ENCODE measurements at regions not wholly inside any gene's neighbourhood (a gene's known extent, or its start where the extent isn't known, plus 50 kb on each side); places are given as distances from the start of the nearest gene placed in this dataset.

DNA sequence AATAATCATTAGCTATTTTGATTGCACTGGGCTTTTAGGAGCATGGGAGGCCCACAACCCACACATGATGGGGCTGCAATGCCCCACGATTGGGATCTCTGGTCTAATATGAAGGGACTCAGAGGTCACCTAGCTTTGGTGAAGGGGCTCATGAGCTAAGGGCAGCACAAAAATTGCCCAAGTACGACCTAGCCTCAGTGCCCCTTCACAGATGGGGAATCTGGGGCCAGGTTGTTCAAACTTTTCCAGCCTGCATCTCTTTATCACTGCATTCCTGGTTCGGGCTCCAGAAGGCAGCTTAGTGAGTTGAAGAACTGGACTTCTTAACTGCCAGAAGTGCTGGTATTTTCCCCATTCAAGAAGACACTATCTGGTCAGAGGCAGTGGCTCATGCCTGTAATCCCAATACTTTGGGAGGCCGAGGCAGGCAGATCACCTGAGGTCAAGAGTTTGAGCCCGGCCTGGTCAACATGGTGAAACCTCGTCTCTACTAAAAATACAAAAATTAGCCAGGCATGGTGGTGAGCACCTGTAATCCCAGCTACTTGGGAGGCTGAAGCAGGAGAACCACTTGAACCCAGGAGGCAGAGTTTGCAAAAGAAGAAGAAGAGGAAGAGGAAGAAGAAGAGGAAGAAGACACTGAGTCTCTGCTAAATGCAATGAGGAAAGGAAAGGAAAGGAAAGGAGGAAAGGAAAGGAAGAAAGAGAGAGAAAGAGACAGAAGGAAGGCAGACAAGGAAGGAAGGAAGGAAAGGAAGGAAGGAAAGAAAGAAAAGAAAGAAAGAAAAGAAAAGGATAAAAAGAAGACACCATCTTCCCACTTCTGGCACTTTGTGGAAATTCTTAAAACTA lies 258.5 kb upstream of the IRF2BP2 start (continued):
- TF ChIP-seq, protein P1, sequence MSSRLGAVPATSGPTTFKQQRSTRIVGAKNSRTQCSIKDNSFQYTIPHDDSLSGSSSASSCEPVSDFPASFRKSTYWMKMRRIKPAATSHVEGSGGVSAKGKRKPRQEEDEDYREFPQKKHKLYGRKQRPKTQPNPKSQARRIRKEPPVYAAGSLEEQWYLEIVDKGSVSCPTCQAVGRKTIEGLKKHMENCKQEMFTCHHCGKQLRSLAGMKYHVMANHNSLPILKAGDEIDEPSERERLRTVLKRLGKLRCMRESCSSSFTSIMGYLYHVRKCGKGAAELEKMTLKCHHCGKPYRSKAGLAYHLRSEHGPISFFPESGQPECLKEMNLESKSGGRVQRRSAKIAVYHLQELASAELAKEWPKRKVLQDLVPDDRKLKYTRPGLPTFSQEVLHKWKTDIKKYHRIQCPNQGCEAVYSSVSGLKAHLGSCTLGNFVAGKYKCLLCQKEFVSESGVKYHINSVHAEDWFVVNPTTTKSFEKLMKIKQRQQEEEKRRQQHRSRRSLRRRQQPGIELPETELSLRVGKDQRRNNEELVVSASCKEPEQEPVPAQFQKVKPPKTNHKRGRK (tag; IDR thresholded peaks at IDR 0.05) = peak; percentile 99
- TF ChIP-seq EWSR1 (IDR thresholded peaks at IDR 0.05; ENCODE audit: borderline replicate concordance, low read depth, partially characterized antibody) (no peak), TFAM (CRISPR knock-in tag; conservative IDR thresholded peaks at IDR 0.05) (no peak), C11orf30 (IDR thresholded peaks at IDR 0.05; ENCODE audit: low read depth) (no peak), TOE1 (IDR thresholded peaks at IDR 0.05; ENCODE audit: borderline replicate concordance) (no peak; the same call in 1 of the 2 replicates), TOE1 (CRISPR knock-in tag; IDR thresholded peaks at IDR 0.05; ENCODE audit: borderline replicate concordance, low read depth) (no peak), RAD51 (IDR thresholded peaks at IDR 0.05; ENCODE audit: borderline replicate concordance, low read depth) (no peak), POLR2G (IDR thresholded peaks at IDR 0.05; ENCODE audit: low read depth, low read length) (no peak), KDM1A (IDR thresholded peaks at IDR 0.05) (peak; percentile 16 to 48; a peak in 2 of 4 replicates), ARID2 (IDR thresholded peaks at IDR 0.05) (peak; percentile 13; the same call in 1 of the 2 replicates), XRCC5 (IDR thresholded peaks at IDR 0.05; ENCODE audit: low read depth, low read length) (no peak), FOXM1 (IDR thresholded peaks at IDR 0.05; ENCODE audit: low read depth) (no peak), FOXM1 (CRISPR knock-in tag; IDR thresholded peaks at IDR 0.05; ENCODE audit: low read depth) (no peak), ZNF717 (CRISPR knock-in tag; IDR thresholded peaks at IDR 0.05) (no peak)
- TF ChIP-seq, protein P2, sequence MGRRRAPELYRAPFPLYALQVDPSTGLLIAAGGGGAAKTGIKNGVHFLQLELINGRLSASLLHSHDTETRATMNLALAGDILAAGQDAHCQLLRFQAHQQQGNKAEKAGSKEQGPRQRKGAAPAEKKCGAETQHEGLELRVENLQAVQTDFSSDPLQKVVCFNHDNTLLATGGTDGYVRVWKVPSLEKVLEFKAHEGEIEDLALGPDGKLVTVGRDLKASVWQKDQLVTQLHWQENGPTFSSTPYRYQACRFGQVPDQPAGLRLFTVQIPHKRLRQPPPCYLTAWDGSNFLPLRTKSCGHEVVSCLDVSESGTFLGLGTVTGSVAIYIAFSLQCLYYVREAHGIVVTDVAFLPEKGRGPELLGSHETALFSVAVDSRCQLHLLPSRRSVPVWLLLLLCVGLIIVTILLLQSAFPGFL (CRISPR knock-in tag; IDR thresholded peaks at IDR 0.05) = peak; percentile 86; the same call in 1 of the 2 replicates
- TF ChIP-seq, protein P3, sequence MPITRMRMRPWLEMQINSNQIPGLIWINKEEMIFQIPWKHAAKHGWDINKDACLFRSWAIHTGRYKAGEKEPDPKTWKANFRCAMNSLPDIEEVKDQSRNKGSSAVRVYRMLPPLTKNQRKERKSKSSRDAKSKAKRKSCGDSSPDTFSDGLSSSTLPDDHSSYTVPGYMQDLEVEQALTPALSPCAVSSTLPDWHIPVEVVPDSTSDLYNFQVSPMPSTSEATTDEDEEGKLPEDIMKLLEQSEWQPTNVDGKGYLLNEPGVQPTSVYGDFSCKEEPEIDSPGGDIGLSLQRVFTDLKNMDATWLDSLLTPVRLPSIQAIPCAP (CRISPR knock-in tag; IDR thresholded peaks at IDR 0.05; ENCODE audit: borderline replicate concordance) = no peak

Data from K562 (cell line).